ENCODE measurements at regions not wholly inside any gene's neighbourhood (a gene's known extent, or its start where the extent isn't known, plus 50 kb on each side); places are given as distances from the start of the nearest gene placed in this dataset.

- TF ChIP-seq CTCF (IDR thresholded peaks at IDR 0.05; ENCODE audit: insufficient read depth, low read length, poor library complexity, severe bottlenecking) (no peak), EZH2phosphoT487 (conservative IDR thresholded peaks at IDR 0.05; ENCODE audit: low read length) (no peak)
Measured at GRCh38 chr14:41532255-41532654, 74.4 kb upstream of the LRFN5 start.
